Endothelial cell of umbilical vein (primary cell): ENCODE measurements at regions not wholly inside any gene's neighbourhood (a gene's known extent, or its start where the extent isn't known, plus 50 kb on each side); places are given as distances from the start of the nearest gene placed in this dataset.
"Not testable (repeated sequence)": the region's sequence is repeated elsewhere in the genome, so short reads cannot be mapped to it uniquely, and the experiment has no call there.

ENCODE experiments used
- BruUV-seq: library from RNA; stranded (reverse); fragments of 400-500 nt; replicated peaks from 2 replicates; lab custom pipeline; 2021; lab: Mats Ljungman, UMichigan
- CTCF ChIA-PET: fragments of 300-600, 350-600 bp; sonication (Branson Sonifier 250); formaldehyde crosslinking; loops from one replicate; lab custom pipeline; 2021; ENCODE audit warnings: antibody characterized with exemption, inconsistent platforms; lab: Charles Lee
- POLR2A ChIA-PET: fragments of 300-600, 350-600 bp; sonication (Branson Sonifier 250); formaldehyde crosslinking; loops from one replicate; lab custom pipeline; 2021; ENCODE audit warnings: antibody characterized with exemption, inconsistent platforms; lab: Charles Lee
- DNase-seq: peaks from one replicate; pipeline ENCODE4 v3.0.0-alpha.2; 2011; ENCODE audit warnings: low read depth, low spot score
- FAIRE-seq: peaks from 2 replicates; lab custom pipeline; 2011; peaks lifted over from hg19 to GRCh38; lab: Jason Lieb, UNC
- H2AFZ ChIP-seq: 2 replicates; pipeline ENCODE4 v1.6.0; 2012; ENCODE audit warnings: low read depth, low read length, control low read depth, inconsistent platforms
- H3K27ac ChIP-seq: 2 replicates; pipeline ENCODE4 v1.5.1; 2011; ENCODE audit warnings: low read depth, mild to moderate bottlenecking, control low read depth, low read length, moderate library complexity; ENCODE audit not compliant: insufficient read depth
- H3K27me3 ChIP-seq, 2 experiments: 2 replicates each; pipeline versions ENCODE4 v1.6.0 to v1.6.1; 2011; ENCODE audit warnings: low read length in 2 of 2, mixed read lengths in 1 of 2; ENCODE audit not compliant: control insufficient read depth in 2 of 2, insufficient read depth in 2 of 2
- H3K36me3 ChIP-seq, 2 experiments: 2 replicates in 1 of 2; 3 replicates in 1 of 2; pipeline ENCODE4 v1.5.1; 2011; ENCODE audit warnings: low read length in 2 of 2, mild to moderate bottlenecking in 1 of 2, moderate library complexity in 1 of 2; ENCODE audit not compliant: control insufficient read depth in 2 of 2, insufficient read depth in 2 of 2; ENCODE audit errors: extremely low read depth in 1 of 2
- H3K4me1 ChIP-seq: 3 replicates; pipeline ENCODE4 v1.5.1; 2011; ENCODE audit warnings: mild to moderate bottlenecking, low read length; ENCODE audit not compliant: control insufficient read depth, insufficient read depth; ENCODE audit errors: extremely low read depth
- H3K4me2 ChIP-seq: 2 replicates; pipeline ENCODE4 v1.6.1; 2011; ENCODE audit warnings: low read length, control low read depth, mixed read lengths; ENCODE audit not compliant: insufficient read depth
- H3K4me3 ChIP-seq, 3 experiments: fragments of 200-600 bp in 1 of 3; sonication (generic), shearing (Covaris generic) in 1 of 3; replicated peaks in 1 of 3; 2 replicates each; pipeline ENCODE4 v1.5.1; 2011 to 2016; ENCODE audit warnings: control low read depth in 3 of 3, low read length in 3 of 3, mild to moderate bottlenecking in 2 of 3, inconsistent platforms in 1 of 3, low read depth in 1 of 3, moderate library complexity in 1 of 3; ENCODE audit not compliant: insufficient read depth in 1 of 3
- H3K79me2 ChIP-seq: 2 replicates; pipeline ENCODE4 v1.6.0; 2012; ENCODE audit warnings: low read length, inconsistent platforms; ENCODE audit not compliant: control insufficient read depth, insufficient read depth
- H3K9ac ChIP-seq: replicated peaks from 2 replicates; pipeline ENCODE3; 2011; ENCODE audit warnings: low read length, control low read depth; ENCODE audit not compliant: insufficient read depth; ENCODE audit errors: extremely low read depth
- H3K9me1 ChIP-seq: replicated peaks from 3 replicates; pipeline ENCODE4 v1.6.0; 2011; ENCODE audit warnings: mild to moderate bottlenecking, low read length; ENCODE audit not compliant: control insufficient read depth, insufficient read depth; ENCODE audit errors: extremely low read depth
- H3K9me3 ChIP-seq: replicated peaks from 2 replicates; pipeline ENCODE4 v1.5.1; 2012; ENCODE audit warnings: low read length, inconsistent platforms; ENCODE audit not compliant: control insufficient read depth, insufficient read depth
- H4K20me1 ChIP-seq: replicated peaks from 2 replicates; pipeline ENCODE3; 2011; ENCODE audit warnings: mild to moderate bottlenecking, low read length; ENCODE audit not compliant: control insufficient read depth, insufficient read depth; ENCODE audit errors: extremely low read depth
- EZH2 ChIP-seq: IDR thresholded peaks from 2 replicates; pipeline ENCODE4 v1.6.1; 2012; ENCODE audit warnings: borderline replicate concordance, low read depth, mild to moderate bottlenecking, moderate library complexity, low read length, inconsistent platforms; ENCODE audit not compliant: severe bottlenecking
- FOS ChIP-seq: IDR thresholded peaks from 2 replicates; pipeline ENCODE4 v1.6.1; 2011; ENCODE audit warnings: mild to moderate bottlenecking, low read length, moderate library complexity, borderline replicate concordance; ENCODE audit not compliant: insufficient read depth
- GATA2 ChIP-seq: IDR thresholded peaks from 2 replicates; pipeline ENCODE4 v1.7.0; 2011; ENCODE audit warnings: low read depth, mild to moderate bottlenecking, moderate library complexity, mixed read lengths, low read length; ENCODE audit not compliant: insufficient read length, insufficient read depth
- JUN ChIP-seq: IDR thresholded peaks from 2 replicates; pipeline ENCODE4 v1.6.1; 2011; ENCODE audit warnings: borderline replicate concordance, low read depth; ENCODE audit not compliant: insufficient read length, insufficient read depth
- MYC ChIP-seq: IDR thresholded peaks from one replicate; pipeline ENCODE4 v1.6.1; 2011; ENCODE audit warnings: mild to moderate bottlenecking, low read depth, low read length
- POLR2A ChIP-seq: IDR thresholded peaks from 2 replicates; pipeline ENCODE4 v1.6.1; 2012; ENCODE audit warnings: low read depth, mild to moderate bottlenecking, control low read depth, low read length
- POLR2AphosphoS5 ChIP-seq: IDR thresholded peaks from 2 replicates; pipeline ENCODE4 v1.6.1; 2012; ENCODE audit warnings: low read depth, mild to moderate bottlenecking, control low read depth, low read length, moderate library complexity; ENCODE audit not compliant: insufficient read depth
- dilution Hi-C: fragments of 300-500 bp; cut with MboI; formaldehyde crosslinking; loops from one replicate; pipeline ENCODE4 v1.15.0; 2019; ENCODE audit warnings: low sequenced_read_pairs; ENCODE audit not compliant: extremely low pct_ligation_motif_present
- intact Hi-C: fragments of 100-400 bp; cut with micrococcal nuclease; formaldehyde crosslinking; loops from one replicate; pipeline ENCODE4 v1.10.0; 2022
- TF ChIP-seq, protein P1 (sequence below): IDR thresholded peaks from 2 replicates; pipeline ENCODE4 v1.6.1; 2011; ENCODE audit not compliant: insufficient read depth, insufficient read length
- TF ChIP-seq, protein P2 (sequence below), 2 donors: IDR thresholded peaks; 1 replicate in 1 of 2; 2 replicates in 1 of 2; pipeline ENCODE4 v1.5.1; 2011; ENCODE audit warnings: low read length in 2 of 2, mild to moderate bottlenecking in 2 of 2, moderate library complexity in 2 of 2, control low read depth in 1 of 2, inconsistent platforms in 1 of 2, low read depth in 1 of 2; ENCODE audit not compliant: insufficient read depth in 1 of 2; ENCODE audit errors: extremely low read depth in 1 of 2

DNA sequence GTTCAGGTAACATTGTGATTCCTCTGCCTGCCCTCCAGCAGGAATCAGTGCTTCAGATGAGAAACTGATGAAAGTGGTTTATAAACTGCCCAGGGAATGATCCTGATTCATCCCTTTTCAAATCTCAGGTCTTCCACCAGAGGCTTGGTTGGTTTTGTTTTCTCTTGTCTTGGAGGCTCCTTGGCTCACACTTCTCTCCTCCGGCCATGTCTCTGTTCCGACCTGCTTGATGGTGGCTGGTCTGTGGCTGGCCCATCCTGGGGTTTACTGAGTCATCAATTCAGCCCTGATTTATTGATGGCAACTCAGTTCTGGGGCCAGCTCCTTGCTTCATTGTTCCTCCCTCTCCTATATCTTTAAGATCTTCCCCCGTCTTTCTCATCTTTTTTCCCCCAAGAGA lies 56.6 kb upstream of the SLC2A1 start:
- Histone ChIP-seq H3K36me3 (no peaks in the 10 kb centered on the region), H3K79me2 (no peaks in the 10 kb centered on the region), H3K4me1 (no peaks in the 10 kb centered on the region), H2AFZ (no peak overlapping the region), H3K4me2 (no peak overlapping the region), H3K4me3 (no peak overlapping the region), H4K20me1 (no peaks in the 10 kb centered on the region), H3K9me1 (no peaks in the 10 kb centered on the region), H3K9ac (no peak overlapping the region), H3K27me3 (peaks cover 6 to 15% of the 10 kb centered on the region in 2 experiments), H3K27ac (no peak overlapping the region), H3K9me3 (no peaks in the 10 kb centered on the region)
- DNase-seq (no peak), FAIRE-seq (no peak)
- TF ChIP-seq MYC (no peak), GATA2 (no peak), JUN (no peak), POLR2AphosphoS5 (no peak), EZH2 (no peak), POLR2A (no peak), FOS (no peak)
- TF ChIP-seq, protein P1, sequence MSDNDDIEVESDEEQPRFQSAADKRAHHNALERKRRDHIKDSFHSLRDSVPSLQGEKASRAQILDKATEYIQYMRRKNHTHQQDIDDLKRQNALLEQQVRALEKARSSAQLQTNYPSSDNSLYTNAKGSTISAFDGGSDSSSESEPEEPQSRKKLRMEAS = no peak
- TF ChIP-seq, protein P2, sequence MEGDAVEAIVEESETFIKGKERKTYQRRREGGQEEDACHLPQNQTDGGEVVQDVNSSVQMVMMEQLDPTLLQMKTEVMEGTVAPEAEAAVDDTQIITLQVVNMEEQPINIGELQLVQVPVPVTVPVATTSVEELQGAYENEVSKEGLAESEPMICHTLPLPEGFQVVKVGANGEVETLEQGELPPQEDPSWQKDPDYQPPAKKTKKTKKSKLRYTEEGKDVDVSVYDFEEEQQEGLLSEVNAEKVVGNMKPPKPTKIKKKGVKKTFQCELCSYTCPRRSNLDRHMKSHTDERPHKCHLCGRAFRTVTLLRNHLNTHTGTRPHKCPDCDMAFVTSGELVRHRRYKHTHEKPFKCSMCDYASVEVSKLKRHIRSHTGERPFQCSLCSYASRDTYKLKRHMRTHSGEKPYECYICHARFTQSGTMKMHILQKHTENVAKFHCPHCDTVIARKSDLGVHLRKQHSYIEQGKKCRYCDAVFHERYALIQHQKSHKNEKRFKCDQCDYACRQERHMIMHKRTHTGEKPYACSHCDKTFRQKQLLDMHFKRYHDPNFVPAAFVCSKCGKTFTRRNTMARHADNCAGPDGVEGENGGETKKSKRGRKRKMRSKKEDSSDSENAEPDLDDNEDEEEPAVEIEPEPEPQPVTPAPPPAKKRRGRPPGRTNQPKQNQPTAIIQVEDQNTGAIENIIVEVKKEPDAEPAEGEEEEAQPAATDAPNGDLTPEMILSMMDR (IDR thresholded peaks at IDR 0.05; ENCODE audit: extremely low read depth in 1 of 2, insufficient read depth in 1 of 2, low read depth in 1 of 2, low read length in 2 of 2) = no peak
- intact Hi-C loops (no loop called here), dilution Hi-C loops (no loop called here)
- no TSS peak for BruUV-seq
- POLR2A ChIA-PET = no interaction called here
- CTCF ChIA-PET = no interaction called here

DNA sequence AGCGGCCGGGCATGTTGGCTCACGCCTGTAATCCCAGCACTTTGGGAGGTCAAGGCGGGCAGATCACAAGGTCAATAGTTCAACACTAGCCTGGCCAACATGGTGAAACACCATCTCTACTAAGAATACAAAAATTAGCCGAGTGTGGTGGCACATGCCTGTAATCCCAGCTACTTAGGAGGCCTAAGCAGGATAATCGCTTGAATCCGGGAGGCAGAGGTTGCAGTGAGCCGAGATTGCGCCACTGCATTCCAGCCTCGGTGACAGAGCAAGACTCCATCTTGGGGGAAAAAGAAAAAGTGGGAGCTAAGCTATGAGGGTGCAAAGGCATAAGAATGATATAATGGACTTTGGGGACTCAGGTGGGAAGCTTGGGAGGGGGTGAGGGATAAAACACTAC lies 55.9 kb upstream of the SLC2A1 start:
- H3K4me3 ChIP-seq, dilution Hi-C loops, H3K9ac ChIP-seq, H3K27ac ChIP-seq, H3K9me1 ChIP-seq, H4K20me1 ChIP-seq, CTCF ChIA-PET, H3K79me2 ChIP-seq, H2AFZ ChIP-seq, BruUV-seq, H3K4me1 ChIP-seq, intact Hi-C loops, H3K4me2 ChIP-seq, DNase-seq, POLR2A ChIA-PET, H3K36me3 ChIP-seq, FAIRE-seq, H3K9me3 ChIP-seq: not testable (repeated sequence)
- H3K27me3 ChIP-seq = peaks cover 6 to 15% of the 10 kb centered on the region in 2 experiments
